Hematopoietic multipotent progenitor cell (in vitro differentiated cells): ENCODE measurements at regions not wholly inside any gene's neighbourhood (a gene's known extent, or its start where the extent isn't known, plus 50 kb on each side); places are given as distances from the start of the nearest gene placed in this dataset.
A peak's percentile ranks its signal among the peaks of the same experiment; 100 is the strongest.
"Not testable (repeated sequence)": the region's sequence is repeated elsewhere in the genome, so short reads cannot be mapped to it uniquely, and the experiment has no call there.

Source experiments
- DNase-seq, 3 donors: peaks; one replicate each; pipeline ENCODE4 v3.0.0-alpha.2; 2011 to 2015; ENCODE audit warnings: low read depth in 2 of 3, low spot score in 2 of 3

GRCh38 chr4:138374947-138375346, 132.8 kb upstream of the SLC7A11 start:
- DNase-seq: no peak

- no peak for DNase-seq
Measured at GRCh38 chr4:138367942-138368341, 125.8 kb upstream of the SLC7A11 start.

- not testable (repeated sequence) for DNase-seq
Measured at GRCh38 chr4:138352446-138352845, 110.3 kb upstream of the SLC7A11 start.

- DNase-seq: peak in 1 of 3 donors; percentile 11
Measured at GRCh38 chr4:138348055-138348454, 105.9 kb upstream of the SLC7A11 start.

GRCh38 chr4:138347561-138347960, 105.4 kb upstream of the SLC7A11 start:
- no peak for DNase-seq

GRCh38 chr4:138344851-138345250, 102.7 kb upstream of the SLC7A11 start:
- no peak for DNase-seq

GRCh38 chr4:138344054-138344453, 101.9 kb upstream of the SLC7A11 start:
- peak in 1 of 3 donors; percentile 10 for DNase-seq

- peak in 2 of 3 donors; percentile 69 to 84 for DNase-seq
Measured at GRCh38 chr4:138341739-138342415, 99.7 kb upstream of the SLC7A11 start.

- no peak for DNase-seq
Measured at GRCh38 chr4:138338840-138339239, 96.7 kb upstream of the SLC7A11 start.

GRCh38 chr4:138338222-138338621, 96.1 kb upstream of the SLC7A11 start:
- DNase-seq: not testable (repeated sequence)

GRCh38 chr4:138334346-138335016, 92.3 kb upstream of the SLC7A11 start:
- no peak for DNase-seq

GRCh38 chr4:138332415-138332814, 90.3 kb upstream of the SLC7A11 start:
- not testable (repeated sequence) for DNase-seq

- DNase-seq: no peak
Measured at GRCh38 chr4:138330531-138330930, 88.4 kb upstream of the SLC7A11 start.

GRCh38 chr4:138329506-138330070, 87.4 kb upstream of the SLC7A11 start:
- no peak for DNase-seq

GRCh38 chr4:138327338-138327737, 85.2 kb upstream of the SLC7A11 start:
- DNase-seq: no peak

- DNase-seq: no peak
Measured at GRCh38 chr4:138320831-138321230, 78.7 kb upstream of the SLC7A11 start.

- no peak for DNase-seq
Measured at GRCh38 chr4:138320030-138320429, 77.9 kb upstream of the SLC7A11 start.

GRCh38 chr4:138317175-138317748, 75.1 kb upstream of the SLC7A11 start:
- DNase-seq: no peak

GRCh38 chr4:138312536-138312911, 70.4 kb upstream of the SLC7A11 start:
- DNase-seq: no peak

GRCh38 chr4:138311771-138312535, 69.8 kb upstream of the SLC7A11 start:
- no peak for DNase-seq

GRCh38 chr4:138310991-138311390, 68.8 kb upstream of the SLC7A11 start:
- DNase-seq: no peak
